IPS-18a (cell line): ENCODE measurements at regions not wholly inside any gene's neighbourhood (a gene's known extent, or its start where the extent isn't known, plus 50 kb on each side); places are given as distances from the start of the nearest gene placed in this dataset.

Experiments
- H3K27ac ChIP-seq: one replicate; pipeline ENCODE4 v1.5.1; 2013; ENCODE audit warnings: low read length
- H3K27me3 ChIP-seq: one replicate; pipeline ENCODE4 v1.6.1; 2013; ENCODE audit warnings: mild to moderate bottlenecking, low read length; ENCODE audit not compliant: control insufficient read depth, insufficient read depth
- H3K36me3 ChIP-seq: one replicate; pipeline ENCODE4 v1.6.1; 2013; ENCODE audit warnings: low read depth, low read length; ENCODE audit not compliant: control insufficient read depth
- H3K4me1 ChIP-seq: one replicate; pipeline ENCODE4 v1.6.1; 2013; ENCODE audit warnings: low read depth, low read length; ENCODE audit not compliant: control insufficient read depth
- H3K4me3 ChIP-seq: one replicate; pipeline ENCODE4 v1.5.1; 2013; ENCODE audit warnings: low read length
- H3K9ac ChIP-seq: one replicate; pipeline ENCODE4 v1.6.1; 2013; ENCODE audit warnings: mild to moderate bottlenecking, low read length, moderate library complexity
- H3K9me3 ChIP-seq: one replicate; pipeline ENCODE4 v1.6.1; 2013; ENCODE audit warnings: low read depth, low read length; ENCODE audit not compliant: control insufficient read depth

DNA sequence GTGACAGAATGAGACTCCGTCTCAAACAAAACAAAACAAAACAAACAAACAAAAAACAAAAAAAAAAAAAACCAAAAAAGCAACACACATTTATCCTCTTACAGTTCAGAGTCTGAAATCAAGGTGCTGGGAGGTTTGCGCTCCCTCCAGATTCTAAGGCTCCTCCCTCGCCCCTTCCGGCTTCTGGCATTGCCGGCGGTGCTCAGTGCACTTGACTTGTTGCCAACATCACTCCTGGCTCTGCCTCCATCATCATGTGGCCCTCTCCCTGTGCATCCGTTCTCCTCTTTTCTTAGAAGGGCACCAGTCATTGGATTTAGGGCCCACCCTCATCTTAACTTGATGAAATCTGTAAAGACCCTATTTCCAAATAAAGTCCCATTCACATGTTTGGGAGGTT lies 73.8 kb downstream of the RBFOX3 start:
- Histone ChIP-seq H3K9ac (no peak overlapping the region), H3K4me3 (no peak overlapping the region), H3K4me1 (peaks cover 5% of the 10 kb centered on the region), H3K27ac (no peak overlapping the region), H3K36me3 (no peaks in the 10 kb centered on the region), H3K27me3 (no peaks in the 10 kb centered on the region), H3K9me3 (no peaks in the 10 kb centered on the region)

DNA sequence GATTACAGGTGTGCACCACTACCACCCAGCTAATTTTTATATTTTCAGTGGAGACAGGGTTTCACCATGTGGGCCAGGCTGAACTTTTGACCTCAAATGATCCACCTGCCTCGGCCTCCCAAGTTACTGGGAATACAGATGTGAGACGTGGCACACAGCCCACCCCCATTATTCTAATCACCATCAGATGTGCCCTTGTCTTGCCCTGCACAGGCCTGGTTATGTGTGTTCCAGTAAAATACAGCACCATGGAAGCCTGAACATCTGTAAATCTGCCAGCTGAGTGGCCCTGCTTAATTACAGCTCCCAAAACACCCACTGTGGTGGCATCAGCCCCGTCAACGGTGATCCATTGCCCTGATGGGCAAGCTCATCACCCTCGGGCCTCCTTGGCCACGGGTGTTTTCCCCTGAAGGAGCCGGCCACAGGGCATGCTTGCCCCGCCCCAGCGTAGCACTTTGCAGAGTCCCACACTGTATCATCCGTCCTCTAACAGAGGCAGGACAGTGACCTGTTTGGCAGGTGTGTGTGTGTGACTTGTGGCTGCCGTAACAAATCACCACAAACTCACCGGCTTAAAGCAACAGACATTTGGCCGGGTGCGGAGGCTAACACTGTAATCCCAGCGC lies 74.5 kb downstream of the RBFOX3 start:
- Histone ChIP-seq H3K4me3 (no peak overlapping the region), H3K27me3 (no peaks in the 10 kb centered on the region), H3K9me3 (no peaks in the 10 kb centered on the region), H3K36me3 (no peaks in the 10 kb centered on the region), H3K4me1 (peaks cover 10% of the 10 kb centered on the region), H3K9ac (no peak overlapping the region), H3K27ac (no peak overlapping the region)

DNA sequence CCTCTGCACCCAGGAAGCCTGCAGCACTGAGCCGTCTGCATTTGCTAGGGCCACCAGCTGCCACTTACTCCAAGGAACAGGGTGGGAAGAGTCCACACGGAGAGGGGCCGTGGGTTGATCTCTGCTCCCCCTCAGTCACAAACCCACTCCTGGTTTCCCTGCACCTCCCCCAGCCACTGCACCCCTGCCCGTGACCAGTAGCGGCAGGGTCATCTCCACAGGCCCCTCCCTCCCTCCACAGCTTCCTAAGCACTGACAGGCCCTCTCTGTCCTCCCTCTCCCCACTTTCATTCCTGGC lies 75.2 kb downstream of the RBFOX3 start:
- H3K9ac ChIP-seq, result no peak overlapping the region
- H3K36me3 ChIP-seq, result no peaks in the 10 kb centered on the region
- peaks cover 10% of the 10 kb centered on the region for H3K4me1 ChIP-seq
- no peak overlapping the region for H3K4me3 ChIP-seq
- H3K27me3 ChIP-seq, result no peaks in the 10 kb centered on the region
- H3K9me3 ChIP-seq, result no peaks in the 10 kb centered on the region
- H3K27ac ChIP-seq, result no peak overlapping the region

DNA sequence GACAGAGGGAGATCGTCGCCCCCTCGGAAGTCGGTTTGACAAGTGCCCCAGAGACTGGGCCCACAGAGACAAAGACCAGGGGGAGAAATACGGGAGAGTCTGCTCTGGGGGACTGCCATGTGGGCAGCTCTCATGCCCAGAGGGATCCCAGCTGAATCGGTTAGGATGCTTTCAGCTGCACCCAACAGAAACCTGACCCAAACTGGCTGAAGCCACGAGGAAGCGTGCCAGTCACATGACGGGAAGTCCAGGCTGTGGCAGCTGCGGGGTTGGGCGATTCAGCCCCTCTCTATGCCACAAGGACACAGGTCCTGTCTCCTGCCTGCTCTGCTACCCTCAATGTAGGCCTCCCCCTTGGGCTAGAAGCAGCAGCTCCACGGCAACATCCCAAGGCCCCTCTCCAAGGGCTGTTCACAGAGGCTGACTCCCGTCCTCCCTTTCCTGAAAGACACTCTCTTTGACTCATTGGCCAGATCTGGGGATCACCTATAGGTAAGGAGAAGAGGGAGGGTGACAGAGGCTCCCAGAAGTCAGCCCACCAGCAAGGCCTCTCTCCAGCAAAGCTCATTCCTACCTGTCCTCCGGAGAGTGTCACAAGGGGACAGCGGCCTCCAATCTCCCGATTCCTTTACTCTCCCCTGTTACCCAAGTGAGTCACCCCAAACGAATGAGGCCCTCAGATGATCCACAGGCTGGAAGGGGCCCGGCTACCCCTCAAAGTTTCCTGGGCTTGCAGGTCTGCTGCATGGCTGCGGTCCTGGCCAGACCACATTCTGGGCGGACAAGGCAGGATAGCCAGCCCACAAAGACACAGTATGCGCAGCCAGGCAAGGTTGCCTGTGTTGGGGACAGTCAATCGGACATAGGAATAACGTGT lies 75.8 kb downstream of the RBFOX3 start:
- Histone ChIP-seq H3K4me1 (peaks cover 10% of the 10 kb centered on the region), H3K9ac (no peak overlapping the region), H3K9me3 (no peaks in the 10 kb centered on the region), H3K27ac (no peak overlapping the region), H3K27me3 (no peaks in the 10 kb centered on the region), H3K36me3 (no peaks in the 10 kb centered on the region), H3K4me3 (no peak overlapping the region)

DNA sequence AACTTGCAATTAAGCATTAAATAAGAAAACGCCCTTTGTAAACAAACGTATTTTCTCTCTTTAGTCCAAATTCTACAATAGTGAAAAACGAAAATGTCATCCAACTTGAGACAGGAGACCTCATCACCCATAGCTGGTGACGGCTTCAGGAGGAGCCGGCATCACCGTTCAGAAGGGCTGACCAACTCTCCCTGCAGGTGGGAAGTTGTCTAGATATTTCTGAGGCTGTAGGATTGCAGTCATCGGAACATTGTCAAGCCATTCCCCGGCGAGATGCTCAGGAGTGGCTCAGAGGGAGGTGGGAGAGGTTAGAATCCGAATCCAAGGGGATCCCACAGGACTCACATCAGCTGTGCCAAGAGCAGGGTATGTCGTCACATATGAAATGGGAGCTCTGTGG lies 76.7 kb downstream of the RBFOX3 start:
- Histone ChIP-seq H3K4me1 (peaks cover 13% of the 10 kb centered on the region), H3K36me3 (no peaks in the 10 kb centered on the region), H3K27ac (no peak overlapping the region), H3K9ac (no peak overlapping the region), H3K9me3 (no peaks in the 10 kb centered on the region), H3K27me3 (no peaks in the 10 kb centered on the region), H3K4me3 (no peak overlapping the region)

DNA sequence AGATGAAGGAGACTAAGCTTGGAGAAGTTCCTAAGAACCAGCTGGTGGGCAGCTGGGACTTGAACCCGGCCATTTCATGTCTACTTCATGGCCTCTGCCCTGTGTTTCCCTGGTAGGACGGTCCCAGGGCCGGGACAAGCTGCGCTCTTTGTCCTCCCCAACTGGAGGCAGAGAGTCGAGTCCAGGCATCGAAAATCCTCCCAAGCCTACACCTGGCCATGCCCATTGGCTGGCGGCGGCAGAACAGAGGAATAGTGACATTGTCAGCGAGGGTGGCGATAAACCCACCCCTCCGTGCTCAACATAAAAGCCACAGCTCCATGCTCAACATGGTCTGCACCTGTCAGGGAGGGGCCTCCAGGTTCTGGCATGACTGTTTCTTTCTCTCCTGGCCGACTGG lies 77.7 kb downstream of the RBFOX3 start:
- Histone ChIP-seq H3K9ac (no peak overlapping the region), H3K27me3 (no peaks in the 10 kb centered on the region), H3K4me1 (peaks cover 17% of the 10 kb centered on the region), H3K4me3 (no peak overlapping the region), H3K36me3 (no peaks in the 10 kb centered on the region), H3K27ac (no peak overlapping the region), H3K9me3 (no peaks in the 10 kb centered on the region)

DNA sequence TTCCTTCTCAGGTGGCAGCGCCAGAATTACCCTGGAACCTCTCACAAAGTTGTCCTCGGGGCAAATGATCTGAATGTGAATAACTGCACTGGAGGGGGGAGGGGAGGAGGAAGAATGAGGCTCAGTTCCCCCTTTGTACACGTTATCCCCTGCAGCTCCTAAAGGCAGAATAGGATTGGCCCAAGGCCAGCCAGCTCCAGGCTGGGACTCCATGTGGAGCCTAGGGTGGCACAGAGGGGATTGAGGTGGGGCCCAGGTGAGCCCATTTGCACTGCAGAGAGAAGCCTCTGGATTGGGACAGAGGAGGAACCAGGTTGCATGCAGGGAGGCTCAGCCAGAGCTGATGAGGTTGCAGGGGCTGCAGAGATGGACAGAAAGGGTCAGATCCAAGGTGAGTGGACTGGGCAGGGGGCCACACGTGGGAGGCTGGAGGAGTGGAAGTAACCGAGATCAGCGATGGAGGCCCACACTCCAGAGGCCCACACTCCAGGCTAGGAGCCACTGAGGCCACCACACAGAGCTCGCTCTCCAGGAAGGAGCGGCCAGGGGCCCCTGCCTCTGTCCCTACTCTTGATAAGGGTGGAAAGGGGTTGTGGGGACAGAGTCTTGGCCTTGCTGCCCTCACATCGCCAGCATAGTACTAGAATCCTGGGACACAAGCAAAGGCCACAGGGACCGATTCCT lies 78.6 kb downstream of the RBFOX3 start:
- Histone ChIP-seq H3K36me3 (no peaks in the 10 kb centered on the region), H3K4me1 (peaks cover 17% of the 10 kb centered on the region), H3K4me3 (no peak overlapping the region), H3K27ac (no peak overlapping the region), H3K27me3 (no peaks in the 10 kb centered on the region), H3K9ac (no peak overlapping the region), H3K9me3 (no peaks in the 10 kb centered on the region)

DNA sequence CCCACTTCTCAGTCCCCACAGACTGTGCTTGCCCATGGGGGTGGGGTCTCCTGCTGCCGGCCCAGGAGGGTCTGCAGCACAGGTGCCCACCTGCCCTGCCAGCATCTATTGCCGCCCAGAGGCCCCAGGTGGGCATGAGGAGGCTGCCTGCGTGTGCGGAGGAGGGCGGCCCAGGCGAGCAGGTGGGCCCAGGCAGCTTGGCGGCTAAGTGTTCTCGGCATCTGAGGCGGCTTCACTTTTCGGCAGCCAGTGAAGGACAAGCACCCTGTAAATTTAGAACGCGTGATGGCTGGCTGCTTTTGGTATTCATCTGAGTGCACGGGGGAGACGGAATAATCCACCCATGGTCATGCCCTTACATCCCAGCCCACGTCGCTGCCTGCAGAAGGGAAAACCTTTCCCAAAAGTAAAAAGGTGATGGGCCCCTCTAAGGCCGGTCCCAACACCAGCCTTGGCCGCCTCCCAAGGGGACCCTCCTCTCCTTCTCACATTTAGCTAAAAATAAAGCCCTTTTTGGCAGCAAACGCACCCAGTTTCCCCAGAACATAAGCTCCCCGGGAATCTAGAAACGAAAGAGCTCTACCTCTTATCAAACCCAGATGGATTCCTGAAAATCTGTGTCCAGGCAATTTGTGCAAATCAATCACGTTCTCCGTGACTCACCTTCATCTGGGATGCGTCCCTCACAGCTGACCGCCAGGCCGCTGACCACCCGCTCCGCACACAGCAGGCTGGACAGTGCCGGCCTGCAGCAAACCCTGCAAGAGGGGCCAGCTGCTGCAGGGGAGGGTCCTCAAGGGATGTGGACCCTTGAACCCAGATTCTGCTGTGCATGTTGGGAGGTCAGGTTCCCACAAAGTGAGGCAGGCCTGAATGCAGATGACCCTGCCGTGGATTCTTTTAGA lies 79.4 kb downstream of the RBFOX3 start:
- H3K9ac ChIP-seq, result no peak overlapping the region
- no peaks in the 10 kb centered on the region for H3K36me3 ChIP-seq
- H3K9me3 ChIP-seq, result no peaks in the 10 kb centered on the region
- peaks cover 17% of the 10 kb centered on the region for H3K4me1 ChIP-seq
- H3K4me3 ChIP-seq, result no peak overlapping the region
- H3K27ac ChIP-seq, result no peak overlapping the region
- H3K27me3 ChIP-seq, result no peaks in the 10 kb centered on the region

DNA sequence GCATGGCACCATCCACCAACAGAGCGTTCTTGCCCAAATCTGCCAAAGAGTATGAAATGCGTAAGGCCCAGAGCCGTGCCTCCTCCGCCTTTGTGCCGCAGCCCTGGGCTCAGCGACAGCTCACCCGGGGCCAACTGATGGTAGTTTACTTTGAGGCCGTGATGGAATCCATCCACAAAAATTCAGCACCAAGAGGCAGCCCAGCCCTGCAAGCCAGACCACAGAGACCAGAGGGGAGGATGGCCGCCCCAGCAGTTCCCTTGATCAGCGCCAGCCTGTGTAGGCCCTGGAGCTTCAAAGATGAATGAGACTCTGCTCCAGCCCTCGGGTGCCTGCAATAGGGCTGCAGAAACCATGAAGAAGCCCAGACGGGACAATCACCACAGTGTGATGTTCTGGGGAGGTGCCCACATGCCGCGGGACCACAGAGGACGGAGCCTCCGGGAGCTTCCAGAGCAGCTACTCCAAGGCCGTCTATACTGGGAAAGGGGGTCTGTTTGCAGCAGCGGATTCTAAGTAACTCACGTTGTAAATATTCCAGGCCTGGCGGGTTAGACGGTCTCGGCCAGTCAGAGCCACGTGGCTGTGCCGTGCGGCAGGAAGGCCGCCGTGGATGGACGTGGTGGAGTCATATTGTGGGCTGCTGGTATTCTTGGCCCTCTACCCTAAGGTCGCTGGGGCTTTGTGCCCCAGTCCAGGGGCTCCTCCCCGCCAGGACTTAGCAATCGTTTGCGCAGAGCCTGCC lies 80.3 kb downstream of the RBFOX3 start:
- Histone ChIP-seq H3K27ac (no peak overlapping the region), H3K4me3 (no peak overlapping the region), H3K4me1 (peaks cover 17% of the 10 kb centered on the region), H3K9me3 (no peaks in the 10 kb centered on the region), H3K9ac (no peak overlapping the region), H3K36me3 (no peaks in the 10 kb centered on the region), H3K27me3 (no peaks in the 10 kb centered on the region)

DNA sequence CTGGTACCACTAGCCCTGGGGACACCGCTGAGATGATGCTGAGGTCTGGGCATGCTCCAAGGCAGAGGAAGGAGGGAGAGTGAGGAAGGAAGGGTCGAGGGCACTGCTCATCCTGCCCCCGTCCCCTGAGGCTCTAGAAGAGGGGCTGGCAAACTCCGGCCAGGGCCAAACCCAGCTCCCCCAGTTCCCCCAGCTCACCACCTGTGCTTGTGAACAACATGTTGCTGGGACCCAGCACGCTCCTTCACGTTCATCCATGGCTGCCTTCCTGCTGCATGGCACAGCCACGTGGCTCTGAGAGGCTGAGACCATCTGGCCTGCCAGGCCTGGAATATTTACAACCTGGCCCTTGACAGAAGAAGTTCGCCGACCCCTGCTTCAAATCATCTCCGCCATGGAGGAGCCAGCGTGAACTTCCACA lies 81.2 kb downstream of the RBFOX3 start:
- Histone ChIP-seq H3K9me3 (no peaks in the 10 kb centered on the region), H3K4me1 (peaks cover 17% of the 10 kb centered on the region), H3K9ac (no peak overlapping the region), H3K27ac (no peak overlapping the region), H3K4me3 (no peak overlapping the region), H3K36me3 (no peaks in the 10 kb centered on the region), H3K27me3 (no peaks in the 10 kb centered on the region)
